ENCODE measurements at regions not wholly inside any gene's neighbourhood (a gene's known extent, or its start where the extent isn't known, plus 50 kb on each side); places are given as distances from the start of the nearest gene placed in this dataset.

DNA sequence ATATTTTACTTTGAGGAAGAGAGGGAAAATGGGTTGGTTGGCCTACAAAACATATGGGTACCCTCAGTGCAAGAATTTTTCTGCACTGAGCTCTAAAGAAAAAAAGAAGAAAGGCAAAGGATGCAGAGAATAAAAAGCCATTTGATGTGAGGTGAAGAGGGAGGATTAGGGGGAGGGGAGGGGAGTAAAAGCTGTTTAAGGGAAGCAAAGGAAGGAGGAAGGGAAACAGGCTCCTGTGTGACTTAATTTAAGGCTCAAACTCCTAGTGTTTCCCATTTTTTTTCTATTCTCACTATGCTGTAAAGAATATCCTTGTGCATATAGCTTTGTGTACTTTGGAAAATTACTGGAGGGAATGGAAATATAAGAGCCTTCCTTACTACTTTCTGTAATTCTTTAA, 78.7 kb downstream of the NKX2-1 start:
- no peaks in the 10 kb centered on the region for H3K9me3 ChIP-seq (replicated peaks; ENCODE audit: control insufficient read depth, insufficient read depth, low read length)
- H2AFZ ChIP-seq (ENCODE audit: low read depth, low read length) = no peak overlapping the region
- no peaks in the 10 kb centered on the region for H3K79me2 ChIP-seq (ENCODE audit: control insufficient read depth, insufficient read depth, low read length)
- no TSS peak for BruUV-seq (replicated peaks)
- intact Hi-C loops (cut with micrococcal nuclease) (no loop called here), dilution Hi-C loops (cut with MboI; ENCODE audit: extremely low pct_ligation_motif_present, low sequenced_read_pairs) (no loop called here)
- no peak overlapping the region for H3K9ac ChIP-seq (replicated peaks; ENCODE audit: extremely low read depth, insufficient read depth, low read length)
- H3K36me3 ChIP-seq (ENCODE audit: control insufficient read depth in 2 of 2, extremely low read depth in 1 of 2, insufficient read depth in 2 of 2, low read length in 2 of 2) = no peaks in the 10 kb centered on the region
- FAIRE-seq = no peak
- ChIA-PET CTCF (no interaction called here), POLR2A (no interaction called here)
- H3K27me3 ChIP-seq (ENCODE audit: control insufficient read depth in 2 of 2, insufficient read depth in 2 of 2, low read length in 2 of 2) = peaks cover 0 to 3% of the 10 kb centered on the region in 2 experiments
- no peak overlapping the region for H3K4me2 ChIP-seq (ENCODE audit: insufficient read depth, low read length)
- TF ChIP-seq JUN (IDR thresholded peaks at IDR 0.05; ENCODE audit: borderline replicate concordance, insufficient read depth, insufficient read length, low read depth) (no peak), FOS (IDR thresholded peaks at IDR 0.05; ENCODE audit: borderline replicate concordance, insufficient read depth, low read length) (no peak), POLR2A (IDR thresholded peaks at IDR 0.05; ENCODE audit: low read depth, low read length) (no peak), GATA2 (IDR thresholded peaks at IDR 0.05; ENCODE audit: insufficient read depth, insufficient read length, low read depth, low read length) (no peak), POLR2AphosphoS5 (IDR thresholded peaks at IDR 0.05; ENCODE audit: insufficient read depth, low read depth, low read length) (no peak), MYC (IDR thresholded peaks at IDR 0.05; ENCODE audit: low read depth, low read length) (no peak), EZH2 (IDR thresholded peaks at IDR 0.05; ENCODE audit: borderline replicate concordance, low read depth, low read length, severe bottlenecking) (no peak)
- TF ChIP-seq, protein P1, sequence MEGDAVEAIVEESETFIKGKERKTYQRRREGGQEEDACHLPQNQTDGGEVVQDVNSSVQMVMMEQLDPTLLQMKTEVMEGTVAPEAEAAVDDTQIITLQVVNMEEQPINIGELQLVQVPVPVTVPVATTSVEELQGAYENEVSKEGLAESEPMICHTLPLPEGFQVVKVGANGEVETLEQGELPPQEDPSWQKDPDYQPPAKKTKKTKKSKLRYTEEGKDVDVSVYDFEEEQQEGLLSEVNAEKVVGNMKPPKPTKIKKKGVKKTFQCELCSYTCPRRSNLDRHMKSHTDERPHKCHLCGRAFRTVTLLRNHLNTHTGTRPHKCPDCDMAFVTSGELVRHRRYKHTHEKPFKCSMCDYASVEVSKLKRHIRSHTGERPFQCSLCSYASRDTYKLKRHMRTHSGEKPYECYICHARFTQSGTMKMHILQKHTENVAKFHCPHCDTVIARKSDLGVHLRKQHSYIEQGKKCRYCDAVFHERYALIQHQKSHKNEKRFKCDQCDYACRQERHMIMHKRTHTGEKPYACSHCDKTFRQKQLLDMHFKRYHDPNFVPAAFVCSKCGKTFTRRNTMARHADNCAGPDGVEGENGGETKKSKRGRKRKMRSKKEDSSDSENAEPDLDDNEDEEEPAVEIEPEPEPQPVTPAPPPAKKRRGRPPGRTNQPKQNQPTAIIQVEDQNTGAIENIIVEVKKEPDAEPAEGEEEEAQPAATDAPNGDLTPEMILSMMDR (IDR thresholded peaks at IDR 0.05; ENCODE audit: extremely low read depth in 1 of 2, insufficient read depth in 1 of 2, low read depth in 1 of 2, low read length in 2 of 2) = no peak
- TF ChIP-seq, protein P2, sequence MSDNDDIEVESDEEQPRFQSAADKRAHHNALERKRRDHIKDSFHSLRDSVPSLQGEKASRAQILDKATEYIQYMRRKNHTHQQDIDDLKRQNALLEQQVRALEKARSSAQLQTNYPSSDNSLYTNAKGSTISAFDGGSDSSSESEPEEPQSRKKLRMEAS (IDR thresholded peaks at IDR 0.05; ENCODE audit: insufficient read depth, insufficient read length) = no peak
- no peaks in the 10 kb centered on the region for H3K9me1 ChIP-seq (replicated peaks; ENCODE audit: control insufficient read depth, extremely low read depth, insufficient read depth, low read length)
- no peak overlapping the region for H3K4me3 ChIP-seq (replicated peaks in 1 of 3; ENCODE audit: insufficient read depth in 1 of 3, low read depth in 1 of 3, low read length in 3 of 3)
- no peaks in the 10 kb centered on the region for H4K20me1 ChIP-seq (replicated peaks; ENCODE audit: control insufficient read depth, extremely low read depth, insufficient read depth, low read length)
- H3K4me1 ChIP-seq (ENCODE audit: control insufficient read depth, extremely low read depth, insufficient read depth, low read length) = no peaks in the 10 kb centered on the region
- H3K27ac ChIP-seq (ENCODE audit: insufficient read depth, low read depth, low read length) = no peak overlapping the region
- no peak for DNase-seq (ENCODE audit: low read depth, low spot score)

All from endothelial cell of umbilical vein (primary cell).